ENCODE measurements at regions not wholly inside any gene's neighbourhood (a gene's known extent, or its start where the extent isn't known, plus 50 kb on each side); places are given as distances from the start of the nearest gene placed in this dataset.

GRCh38 chr12:60196366-60196765 lies 600.5 kb downstream of the SLC16A7 start:
- H3K23ac ChIP-seq (ENCODE audit: insufficient read length): no peak overlapping the region
- H3K36me3 ChIP-seq (ENCODE audit: control insufficient read depth in 2 of 4, insufficient read depth in 4 of 4, low read length in 3 of 4): no peaks in the 10 kb centered on the region
- H3K27me3 ChIP-seq (replicated peaks in 1 of 4; ENCODE audit: control insufficient read depth in 3 of 4, extremely low read depth in 1 of 4, insufficient read depth in 3 of 4, low read length in 3 of 4): no peaks in the 10 kb centered on the region
- no peak overlapping the region for H2BK20ac ChIP-seq (ENCODE audit: low read length)
- no peak overlapping the region for H3K9ac ChIP-seq (replicated peaks in 1 of 4; ENCODE audit: extremely low read depth in 1 of 4, low read depth in 3 of 4, low read length in 3 of 4)
- no peak overlapping the region for H3K27ac ChIP-seq (ENCODE audit: low read depth, low read length)
- no peak overlapping the region for H2BK12ac ChIP-seq (ENCODE audit: low read depth, low read length)
- FAIRE-seq: no peak
- no peak overlapping the region for H2AK5ac ChIP-seq (ENCODE audit: low read depth, low read length)
- H3K18ac ChIP-seq (ENCODE audit: extremely low read depth, low read length): no peak overlapping the region
- no peak overlapping the region for H4K8ac ChIP-seq (ENCODE audit: extremely low read depth, insufficient read depth, low read length)
- no peaks in the 10 kb centered on the region for H4K20me1 ChIP-seq (replicated peaks in 1 of 2; ENCODE audit: control insufficient read depth in 1 of 2, insufficient read depth in 2 of 2, low read length in 2 of 2)
- H3K4me3 ChIP-seq (ENCODE audit: extremely low read depth in 1 of 4, insufficient read depth in 2 of 4, low read depth in 3 of 4, low read length in 4 of 4): no peak overlapping the region
- H2BK120ac ChIP-seq (replicated peaks; ENCODE audit: low read depth, low read length): no peak overlapping the region
- no peak overlapping the region for H2AFZ ChIP-seq (ENCODE audit: low read length)
- ChIA-PET CTCF (ENCODE audit: partially characterized antibody) (no interaction called here), POLR2A (ENCODE audit: partially characterized antibody) (no interaction called here)
- H3K56ac ChIP-seq (replicated peaks; ENCODE audit: insufficient read length, low read depth, low read length): no peak overlapping the region
- TF ChIP-seq CTBP2 (IDR thresholded peaks at IDR 0.05; ENCODE audit: borderline replicate concordance, insufficient read depth, insufficient read length, low read length): no peak
- no peak for TF ChIP-seq CHD2 (IDR thresholded peaks at IDR 0.05; ENCODE audit: low read length)
- no peak for TF ChIP-seq ASH2L (IDR thresholded peaks at IDR 0.05; ENCODE audit: low read length)
- TF ChIP-seq ATF3 (IDR thresholded peaks at IDR 0.05; ENCODE audit: insufficient read depth, low read depth, low read length): no peak
- no peak for TF ChIP-seq EGR1 (IDR thresholded peaks at IDR 0.05; ENCODE audit: borderline replicate concordance, low read depth, low read length)
- no peak for TF ChIP-seq SAP30 (IDR thresholded peaks at IDR 0.05; ENCODE audit: insufficient read depth, insufficient replicate concordance, low read length)
- no peak for TF ChIP-seq RBBP5 (IDR thresholded peaks at IDR 0.05; ENCODE audit: borderline replicate concordance, low read depth, low read length)
- TF ChIP-seq SUZ12 (IDR thresholded peaks at IDR 0.05; ENCODE audit: low read length): no peak
- TF ChIP-seq SIRT6 (IDR thresholded peaks at IDR 0.05; ENCODE audit: low read length): no peak
- no peak for TF ChIP-seq MAX (IDR thresholded peaks at IDR 0.05)
- TF ChIP-seq USF2 (IDR thresholded peaks at IDR 0.05; ENCODE audit: low read length): no peak
- no peak overlapping the region for H2BK5ac ChIP-seq (ENCODE audit: low read depth, low read length)
- no peak overlapping the region for H2BK15ac ChIP-seq (ENCODE audit: low read length)
- H3K79me2 ChIP-seq (ENCODE audit: control insufficient read depth in 1 of 2, insufficient read depth in 2 of 2, low read length in 2 of 2): no peaks in the 10 kb centered on the region
- no peaks in the 10 kb centered on the region for H3K9me3 ChIP-seq (ENCODE audit: insufficient read depth in 2 of 2, low read depth in 1 of 2, low read length in 1 of 2)
- no peak overlapping the region for H4K5ac ChIP-seq (ENCODE audit: insufficient read length, low read depth, low read length)
- H4K91ac ChIP-seq (replicated peaks; ENCODE audit: insufficient read length, low read length): no peak overlapping the region
- no peaks in the 10 kb centered on the region for H3K79me1 ChIP-seq (ENCODE audit: low read depth, low read length)
- no peak overlapping the region for H3K4me2 ChIP-seq (ENCODE audit: insufficient read depth in 1 of 2, low read depth in 2 of 2, low read length in 2 of 2)
- whole genome bisulfite sequencing, 2 experiments (ENCODE audit: extremely low coverage in 1 of 2, insufficient coverage in 1 of 2, insufficient read length in 1 of 2, insufficient replicate concordance in 2 of 2, low coverage in 1 of 2, low lambda C conversion rate in 2 of 2, missing lambda C conversion rate in 1 of 2): 98% methylated on average over 10 of the region's 10 CpGs; no CpG with 5 or more reads in 1 of the 2 experiments
- no peak overlapping the region for H3K14ac ChIP-seq (ENCODE audit: insufficient read length)
- no peak for DNase-seq (ENCODE audit: low read depth in 1 of 2, low spot score in 2 of 2)
- H3K23me2 ChIP-seq (ENCODE audit: low read depth, low read length): no peaks in the 10 kb centered on the region
- H3K4ac ChIP-seq (replicated peaks; ENCODE audit: insufficient read length, low read depth, low read length): no peak overlapping the region
- peaks cover 0 to 4% (median 0%) of the 10 kb centered on the region in 4 experiments; a peak in 1 of 7 replicates for H3K4me1 ChIP-seq (replicated peaks in 1 of 4; ENCODE audit: control insufficient read depth in 3 of 4, insufficient read depth in 4 of 4, low read length in 3 of 4)
